IMR-90 (cell line): ENCODE measurements at regions not wholly inside any gene's neighbourhood (a gene's known extent, or its start where the extent isn't known, plus 50 kb on each side); places are given as distances from the start of the nearest gene placed in this dataset.

Source experiments
- ATAC-seq: fragments of 200-7000 bp; cut with Tn5 transposase; 2 replicates; pipeline ENCODE4 v1.9.1; 2020; ENCODE audit warnings: low read depth, mild to moderate bottlenecking, moderate library complexity
- BruUV-seq: library from RNA; stranded (reverse); fragments of 400-500 nt; replicated peaks from 2 replicates; lab custom pipeline; 2021; lab: Mats Ljungman, UMichigan
- CTCF ChIA-PET: fragments of 300-600 bp; formaldehyde crosslinking; extraction: SDS; loops from one replicate; lab custom pipeline; 2021; ENCODE audit warnings: antibody characterized with exemption; lab: Yijun Ruan, JAX
- POLR2A ChIA-PET: fragments of 300-600 bp; sonication (Branson Sonifier 250); formaldehyde crosslinking; loops from one replicate; lab custom pipeline; 2022; ENCODE audit warnings: antibody characterized with exemption; ENCODE audit not compliant: unreplicated experiment; lab: Charles Lee
- DNase-seq: peaks from one replicate; pipeline ENCODE4 v3.0.0; 2013
- H2AFZ ChIP-seq: replicated peaks from 2 replicates; pipeline ENCODE3; 2013; ENCODE audit warnings: low read length, mild to moderate bottlenecking; ENCODE audit not compliant: poor library complexity
- H2AK5ac ChIP-seq: 2 replicates; pipeline ENCODE4 v1.6.1; 2013; ENCODE audit warnings: low read depth, low read length, inconsistent platforms
- H2AK9ac ChIP-seq: replicated peaks from 2 replicates; pipeline ENCODE3; 2013; ENCODE audit warnings: mild to moderate bottlenecking, low read depth, low read length, moderate library complexity; ENCODE audit not compliant: poor library complexity
- H2BK120ac ChIP-seq: 2 replicates; pipeline ENCODE4 v1.6.1; 2013; ENCODE audit warnings: low read depth, low read length, inconsistent platforms
- H2BK15ac ChIP-seq: 3 replicates; pipeline ENCODE4 v1.6.1; 2013; ENCODE audit warnings: low read depth, low read length, inconsistent platforms
- H2BK20ac ChIP-seq: 2 replicates; pipeline ENCODE4 v1.6.1; 2013; ENCODE audit warnings: low read depth, mild to moderate bottlenecking, inconsistent platforms, low read length, moderate library complexity
- H2BK5ac ChIP-seq: 2 replicates; pipeline ENCODE4 v1.6.1; 2013; ENCODE audit warnings: mild to moderate bottlenecking, low read depth, low read length, inconsistent platforms; ENCODE audit not compliant: poor library complexity, severe bottlenecking
- H3K14ac ChIP-seq: replicated peaks from 2 replicates; pipeline ENCODE4 v1.6.1; 2013; ENCODE audit warnings: low read depth, low read length, inconsistent platforms
- H3K18ac ChIP-seq: 2 replicates; pipeline ENCODE4 v1.6.1; 2013; ENCODE audit warnings: low read depth, low read length, control low read depth
- H3K23ac ChIP-seq: 2 replicates; pipeline ENCODE4 v1.6.1; 2013; ENCODE audit warnings: low read depth, low read length, inconsistent platforms
- H3K27ac ChIP-seq: 2 replicates; pipeline ENCODE4 v1.5.1; 2013; ENCODE audit warnings: mild to moderate bottlenecking, control low read depth, low read length; ENCODE audit not compliant: insufficient read depth
- H3K27me3 ChIP-seq: 2 replicates; pipeline ENCODE4 v1.6.1; 2013; ENCODE audit warnings: low read length; ENCODE audit not compliant: control insufficient read depth, insufficient read depth
- H3K36me3 ChIP-seq: 2 replicates; pipeline ENCODE4 v1.6.1; 2013; ENCODE audit warnings: low read length, mixed read lengths; ENCODE audit not compliant: control insufficient read depth, insufficient read depth
- H3K4ac ChIP-seq: 2 replicates; pipeline ENCODE4 v1.6.1; 2013; ENCODE audit warnings: low read depth, low read length, inconsistent platforms
- H3K4me1 ChIP-seq: 2 replicates; pipeline ENCODE4 v1.6.1; 2013; ENCODE audit warnings: low read length, mixed read lengths; ENCODE audit not compliant: control insufficient read depth, insufficient read depth
- H3K4me2 ChIP-seq: 2 replicates; pipeline ENCODE4 v1.6.1; 2013; ENCODE audit warnings: low read depth, mild to moderate bottlenecking, control low read depth, low read length, moderate library complexity
- H3K4me3 ChIP-seq: 2 replicates; pipeline ENCODE4 v1.5.1; 2013; ENCODE audit warnings: low read depth, mild to moderate bottlenecking, control low read depth, low read length, moderate library complexity; ENCODE audit not compliant: insufficient read depth
- H3K56ac ChIP-seq: 2 replicates; pipeline ENCODE4 v1.6.1; 2013; ENCODE audit warnings: low read length, inconsistent platforms; ENCODE audit not compliant: insufficient read depth; ENCODE audit errors: extremely low read depth
- H3K79me1 ChIP-seq, 2 experiments: 2 replicates each; pipeline ENCODE4 v1.6.1; 2013; ENCODE audit warnings: low read length in 2 of 2, inconsistent platforms in 1 of 2, low read depth in 1 of 2
- H3K9ac ChIP-seq: 2 replicates; pipeline ENCODE4 v1.6.1; 2013; ENCODE audit warnings: low read depth, low read length, control low read depth
- H3K9me1 ChIP-seq: 2 replicates; pipeline ENCODE4 v1.6.1; 2013; ENCODE audit warnings: low read length, inconsistent platforms; ENCODE audit not compliant: insufficient read depth
- H3K9me3 ChIP-seq: 2 replicates; pipeline ENCODE4 v1.6.1; 2013; ENCODE audit warnings: low read length; ENCODE audit not compliant: control insufficient read depth, insufficient read depth
- H4K20me1 ChIP-seq: 2 replicates; pipeline ENCODE4 v1.6.1; 2013; ENCODE audit warnings: low read length, inconsistent platforms; ENCODE audit not compliant: insufficient read depth
- H4K5ac ChIP-seq: 2 replicates; pipeline ENCODE4 v1.6.1; 2013; ENCODE audit warnings: mild to moderate bottlenecking, low read depth, low read length, control low read depth
- H4K8ac ChIP-seq, 2 experiments: 2 replicates each; pipeline ENCODE4 v1.6.1; 2013; ENCODE audit warnings: low read depth in 2 of 2, low read length in 2 of 2, control low read depth in 1 of 2, inconsistent platforms in 1 of 2
- H4K91ac ChIP-seq: 2 replicates; pipeline ENCODE4 v1.6.1; 2013; ENCODE audit warnings: low read depth, low read length, inconsistent platforms; ENCODE audit not compliant: insufficient read depth
- MAFK ChIP-seq: IDR thresholded peaks from 2 replicates; pipeline ENCODE4 v1.6.1; 2012; ENCODE audit warnings: low read depth, low read length, improper control_type of control experiment
- MAZ ChIP-seq: IDR thresholded peaks from 2 replicates; pipeline ENCODE4 v1.6.1; 2012; ENCODE audit warnings: low read depth, mild to moderate bottlenecking, low read length, improper control_type of control experiment, moderate library complexity, borderline replicate concordance
- WGBS, 2 experiments: methylation state at CpG; one replicate each; pipeline versions ENCODE4 v1.1.5 to v1.1.7; 2013; ENCODE audit warnings: missing lambda C conversion rate in 2 of 2; ENCODE audit not compliant: insufficient read length in 1 of 2; ENCODE audit errors: extremely low coverage in 2 of 2; 5-methylcytosine and 5-hydroxymethylcytosine counted together
- dilution Hi-C: fragments of 300-500 bp; cut with HindIII; formaldehyde crosslinking; loops from one replicate; pipeline ENCODE4 v1.14.3; 2018; ENCODE audit warnings: low sequenced_read_pairs; ENCODE audit not compliant: unreplicated experiment
- in situ Hi-C: fragments of 300-500 bp; cut with MboI; formaldehyde crosslinking; loops from 3 replicates; pipeline ENCODE4 v1.14.3; 2019; ENCODE audit warnings: low sequenced_read_pairs, inconsistent platforms, mixed read lengths
- intact Hi-C: fragments of 100-400 bp; cut with micrococcal nuclease; formaldehyde crosslinking; loops from 2 replicates; pipeline ENCODE4 v1.10.0; 2022

- H3K79me1 ChIP-seq: no peaks in the 10 kb centered on the region
- H2BK5ac ChIP-seq: no peak overlapping the region
- no peaks in the 10 kb centered on the region for H3K36me3 ChIP-seq
- DNase-seq (no peak), ATAC-seq (no peak)
- BruUV-seq: no TSS peak
- dilution Hi-C loops (no loop called here), intact Hi-C loops (no loop called here), in situ Hi-C loops (no loop called here)
- TF ChIP-seq MAZ: no peak
- TF ChIP-seq MAFK: peak; percentile 33; the same call in 1 of the 2 replicates
- no peaks in the 10 kb centered on the region for H3K27me3 ChIP-seq
- H3K27ac ChIP-seq: no peak overlapping the region
- no peak overlapping the region for H2AK5ac ChIP-seq
- no peaks in the 10 kb centered on the region for H3K9me3 ChIP-seq
- H4K20me1 ChIP-seq: no peaks in the 10 kb centered on the region
- H2BK120ac ChIP-seq: no peak overlapping the region
- ChIA-PET POLR2A (no interaction called here), CTCF (no interaction called here)
- no peak overlapping the region for H4K5ac ChIP-seq
- H4K8ac ChIP-seq: no peak overlapping the region
- H2AK9ac ChIP-seq: no peak overlapping the region
- H4K91ac ChIP-seq: no peak overlapping the region
- no peak overlapping the region for H3K4me3 ChIP-seq
- WGBS, 2 experiments: no CpG with 5 or more reads among the region's 2 CpGs
- H2AFZ ChIP-seq: no peak overlapping the region
- no peak overlapping the region for H3K4me2 ChIP-seq
- H3K9me1 ChIP-seq: no peaks in the 10 kb centered on the region
- H3K9ac ChIP-seq: no peak overlapping the region
- no peak overlapping the region for H2BK20ac ChIP-seq
- H3K23ac ChIP-seq: no peak overlapping the region
- H2BK15ac ChIP-seq: no peak overlapping the region
- no peak overlapping the region for H3K18ac ChIP-seq
- H3K56ac ChIP-seq: no peak overlapping the region
- H3K14ac ChIP-seq: no peak overlapping the region
- no peak overlapping the region for H3K4ac ChIP-seq
- no peaks in the 10 kb centered on the region for H3K4me1 ChIP-seq
Observed at GRCh38 chr6:94394822-94395221, 975.5 kb upstream of the EPHA7 start.
